GM19239 (cell line): ENCODE measurements at regions not wholly inside any gene's neighbourhood (a gene's known extent, or its start where the extent isn't known, plus 50 kb on each side); places are given as distances from the start of the nearest gene placed in this dataset.
A peak's percentile ranks its signal among the peaks of the same experiment; 100 is the strongest.
"Not testable (repeated sequence)": the region's sequence is repeated elsewhere in the genome, so short reads cannot be mapped to it uniquely, and the experiment has no call there.

ENCODE experiments used
- DNase-seq: peaks from one replicate; pipeline ENCODE4 v3.0.0; 2011; ENCODE audit warnings: low spot score; ENCODE audit not compliant: insufficient read length
- FAIRE-seq: peaks from 2 replicates; lab custom pipeline; 2011; peaks lifted over from hg19 to GRCh38; lab: Jason Lieb, UNC

DNA sequence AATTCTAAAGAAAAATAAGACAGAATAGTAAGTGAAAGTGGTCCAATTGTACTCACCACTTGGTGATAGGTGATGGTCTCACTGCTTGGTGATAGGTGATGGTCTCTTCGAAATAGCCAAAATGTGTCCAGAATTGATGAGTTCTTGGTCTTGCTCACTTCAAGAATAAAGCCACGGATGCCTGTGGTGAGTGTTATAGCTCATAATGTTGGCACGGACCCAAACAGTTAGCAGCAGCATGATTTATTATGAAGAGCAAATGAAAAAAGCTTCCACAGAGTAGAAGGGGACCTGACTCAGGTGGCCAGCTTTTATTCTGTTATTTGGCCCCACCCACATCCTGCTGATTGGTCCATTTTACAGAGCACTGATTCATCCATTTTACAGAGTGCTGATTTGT, 272.6 kb downstream of the RPS4Y2 start:
- DNase-seq, result no peak
- FAIRE-seq, result no peak

DNA sequence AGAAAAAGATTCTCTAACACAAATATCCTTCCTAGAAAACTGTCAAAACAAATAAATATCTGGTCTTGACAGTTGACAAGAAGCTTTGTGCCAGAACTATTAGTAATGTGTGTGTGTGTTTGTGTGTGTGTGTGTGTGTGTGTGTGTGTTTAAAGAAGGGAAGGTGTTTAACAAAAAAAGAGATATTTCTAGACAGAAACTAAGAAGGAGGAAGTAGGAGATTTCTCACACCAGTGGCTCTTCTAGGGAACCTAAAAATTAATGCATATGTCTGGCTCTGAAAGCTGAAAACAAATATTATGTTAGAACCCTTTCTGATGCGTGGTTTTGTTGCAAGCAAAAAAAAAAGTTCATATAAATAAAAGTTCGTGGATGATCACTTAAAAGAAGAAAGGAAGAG, 277.5 kb downstream of the RPS4Y2 start:
- no peak for FAIRE-seq
- no peak for DNase-seq

DNA sequence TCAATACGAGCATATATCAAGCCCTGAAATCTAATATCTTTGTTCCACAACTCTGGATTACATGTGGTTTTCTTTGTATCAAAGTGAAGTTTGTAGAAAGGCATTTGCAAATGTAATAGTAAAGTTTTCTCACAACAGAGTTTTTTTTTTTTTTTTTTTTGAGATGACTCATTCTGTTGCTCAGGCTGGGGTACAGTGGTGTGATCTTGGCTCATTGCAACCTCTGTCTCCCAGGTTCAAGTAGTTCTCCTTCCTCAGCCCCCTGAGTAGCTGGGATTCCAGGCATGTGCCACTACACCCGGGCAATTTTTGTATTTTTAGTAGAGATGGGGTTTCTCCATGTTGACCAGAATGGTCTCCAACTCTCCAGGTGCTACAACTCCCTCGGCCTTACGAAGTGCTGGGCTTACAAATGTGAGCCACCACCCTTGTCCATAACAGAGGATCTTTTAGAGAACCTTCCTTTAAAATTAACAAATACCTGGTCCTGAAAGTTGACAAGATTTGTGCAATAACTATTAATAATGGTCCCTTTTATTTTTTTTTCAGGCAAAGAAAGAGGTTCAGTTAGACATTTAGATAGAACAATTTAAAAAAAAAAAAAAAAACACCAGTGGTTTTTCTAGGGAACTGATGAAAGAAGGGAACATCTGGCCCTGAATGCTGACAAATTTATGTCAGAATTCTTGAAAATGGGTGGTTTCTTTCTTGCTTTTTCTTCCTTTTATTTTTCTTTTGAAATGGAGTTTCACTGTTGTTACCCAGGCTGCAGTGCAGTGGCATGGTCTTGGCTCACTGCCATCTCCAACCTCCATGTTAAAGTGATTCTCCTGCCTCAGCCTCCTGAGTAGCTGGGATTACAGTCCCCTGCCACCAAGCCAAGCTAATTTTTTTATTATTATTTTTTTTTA, 278.5 kb downstream of the RPS4Y2 start:
- FAIRE-seq, result no peak

DNA sequence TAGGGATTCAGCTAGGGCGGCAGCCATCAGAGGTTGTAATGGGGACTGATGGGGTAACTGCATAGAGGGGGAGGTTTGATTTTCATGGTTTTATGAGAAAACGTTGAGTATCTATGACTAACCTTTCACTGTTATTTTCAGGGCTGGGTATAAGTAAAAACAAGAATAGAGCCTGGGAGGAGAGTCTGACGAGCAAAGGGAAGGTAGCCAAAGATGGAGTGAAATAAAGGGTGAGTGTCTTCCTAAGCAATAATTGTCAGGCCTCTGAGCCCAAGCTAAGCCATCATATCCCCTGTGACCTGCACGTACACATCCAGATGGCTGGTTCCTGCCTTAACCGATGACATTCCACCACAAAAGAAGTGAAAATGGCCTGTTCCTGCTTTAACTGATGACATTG, 281.5 kb downstream of the RPS4Y2 start:
- DNase-seq, FAIRE-seq: not testable (repeated sequence)

More for the DNA sequence above, 278.5 kb downstream of the RPS4Y2 start:
- DNase-seq, result no peak

DNA sequence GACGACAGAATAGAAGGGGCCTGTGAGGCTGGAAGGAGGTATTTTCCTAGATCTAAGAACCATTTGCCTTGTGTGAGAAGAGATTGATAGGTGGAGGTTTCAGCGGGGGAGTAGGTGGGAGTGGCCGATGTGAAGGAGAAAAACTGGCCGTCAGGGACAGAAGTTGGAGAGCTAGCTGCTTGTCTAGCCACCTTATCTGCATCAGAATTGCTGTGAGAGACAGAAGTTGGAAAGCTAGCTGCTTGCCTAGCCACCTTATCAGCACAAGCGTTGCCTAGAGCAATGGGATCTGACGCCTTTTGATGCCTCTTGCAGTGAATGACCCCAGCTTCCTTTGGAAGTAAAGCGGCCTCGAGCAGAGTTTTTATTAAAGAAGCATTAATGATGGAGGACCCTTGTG, 283.9 kb downstream of the RPS4Y2 start:
- no peak for DNase-seq
- no peak for FAIRE-seq

DNA sequence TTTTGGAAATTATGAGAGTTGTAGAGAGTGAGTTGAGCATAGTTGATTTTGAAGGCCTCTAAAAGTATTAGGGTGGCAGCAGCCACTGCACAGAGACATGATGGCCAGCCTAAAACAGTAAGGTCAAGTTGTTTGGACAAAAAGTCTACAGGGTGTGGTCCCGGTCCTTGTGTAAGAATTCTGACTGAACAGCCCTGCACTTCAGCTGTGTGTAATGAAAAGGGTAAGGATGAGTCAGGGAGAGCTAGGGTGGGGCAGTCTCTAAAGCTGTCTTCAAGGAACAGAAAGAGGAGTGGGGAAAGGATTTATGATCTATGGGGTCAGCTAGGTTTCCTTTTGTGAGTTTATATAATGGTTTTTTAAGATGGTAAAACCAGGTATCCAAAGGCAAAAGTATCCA, 284.8 kb downstream of the RPS4Y2 start:
- not testable (repeated sequence) for FAIRE-seq, DNase-seq

DNA sequence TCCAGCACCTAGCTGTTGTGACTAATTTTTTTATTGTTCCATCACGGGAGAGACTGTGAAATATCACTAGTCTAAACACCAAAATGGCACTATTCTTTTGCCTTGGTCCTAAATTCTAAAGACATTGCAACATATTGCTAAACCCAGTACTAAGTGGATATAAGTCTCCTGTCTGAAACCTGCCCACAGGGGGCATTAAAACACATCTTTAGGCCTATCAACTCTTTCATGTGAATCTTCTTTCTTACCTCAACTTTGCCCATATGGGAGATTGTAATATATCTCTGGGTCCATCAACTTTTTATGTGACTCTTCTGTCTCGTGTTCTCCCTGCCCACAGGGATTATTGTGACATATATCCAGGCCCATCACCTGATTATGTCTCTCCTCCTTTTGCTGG, 317.2 kb downstream of the RPS4Y2 start:
- FAIRE-seq, result no peak
- no peak for DNase-seq

DNA sequence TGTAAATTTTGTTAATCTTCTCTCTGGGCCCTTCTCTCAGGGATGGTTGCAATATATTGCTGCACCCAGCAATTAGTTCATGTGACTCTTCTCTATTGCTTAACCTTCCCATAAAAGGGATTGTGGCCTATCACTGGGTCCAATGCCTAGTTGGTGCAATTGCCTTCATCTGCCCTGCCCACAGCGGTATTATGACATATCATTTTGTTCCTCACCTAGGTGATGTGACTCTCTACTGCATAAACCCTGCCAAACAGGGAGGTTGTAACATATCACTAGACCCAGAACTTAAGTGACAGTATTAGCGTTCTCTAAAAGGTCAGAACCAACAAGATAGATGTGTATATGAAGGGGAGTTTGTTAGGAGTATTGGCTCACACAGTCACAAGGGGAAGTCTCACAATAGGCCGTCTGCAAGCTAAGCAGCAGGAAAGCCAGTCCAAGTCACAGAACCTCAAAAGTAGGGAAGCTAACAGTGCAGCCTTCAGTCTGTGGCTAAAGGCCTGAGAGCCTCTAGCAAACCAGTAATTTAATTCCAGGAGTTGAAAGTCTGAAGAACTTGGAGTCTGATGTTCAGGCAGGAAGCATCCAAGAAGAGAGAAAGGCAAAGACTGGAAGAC, 317.8 kb downstream of the RPS4Y2 start:
- FAIRE-seq (no peak), DNase-seq (no peak)

DNA sequence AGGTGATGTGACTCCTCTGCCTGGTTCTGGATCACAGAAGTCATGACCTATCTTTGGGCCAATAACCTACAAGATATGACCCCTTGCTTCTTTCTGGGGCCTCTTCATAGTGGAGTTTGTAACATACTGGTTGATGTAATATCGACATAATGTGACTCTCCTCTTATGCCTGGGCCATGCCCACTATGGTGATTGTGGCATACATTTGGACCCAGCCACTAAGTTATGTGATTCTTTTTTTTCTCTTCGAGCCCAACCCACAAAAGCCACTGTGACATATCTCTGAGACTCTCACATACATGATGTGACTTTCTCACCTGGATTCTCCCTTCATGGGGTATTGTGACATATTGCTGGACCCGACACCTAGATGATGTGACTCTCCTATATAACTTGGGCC, 319.8 kb downstream of the RPS4Y2 start:
- FAIRE-seq (no peak), DNase-seq (no peak)

DNA sequence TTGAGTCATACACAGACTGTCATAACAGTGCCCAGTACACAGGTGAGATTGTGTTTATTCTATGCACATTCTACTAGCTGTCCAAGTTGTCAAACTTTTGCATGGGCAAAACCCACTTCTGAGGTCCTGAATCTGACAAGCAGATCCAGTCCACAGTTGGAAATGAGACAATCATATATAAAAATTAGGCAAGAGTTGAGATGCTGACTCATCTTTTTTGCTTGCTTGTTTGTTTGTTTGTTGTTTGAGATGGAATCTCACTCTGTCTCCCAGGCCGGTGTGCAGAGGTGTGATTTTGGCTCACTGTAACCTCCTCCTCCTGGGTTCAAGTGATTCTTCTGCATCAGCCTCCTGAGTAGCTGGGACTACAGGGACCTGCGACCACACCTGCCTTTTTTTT, 323.8 kb downstream of the RPS4Y2 start:
- no peak for DNase-seq
- no peak for FAIRE-seq

DNA sequence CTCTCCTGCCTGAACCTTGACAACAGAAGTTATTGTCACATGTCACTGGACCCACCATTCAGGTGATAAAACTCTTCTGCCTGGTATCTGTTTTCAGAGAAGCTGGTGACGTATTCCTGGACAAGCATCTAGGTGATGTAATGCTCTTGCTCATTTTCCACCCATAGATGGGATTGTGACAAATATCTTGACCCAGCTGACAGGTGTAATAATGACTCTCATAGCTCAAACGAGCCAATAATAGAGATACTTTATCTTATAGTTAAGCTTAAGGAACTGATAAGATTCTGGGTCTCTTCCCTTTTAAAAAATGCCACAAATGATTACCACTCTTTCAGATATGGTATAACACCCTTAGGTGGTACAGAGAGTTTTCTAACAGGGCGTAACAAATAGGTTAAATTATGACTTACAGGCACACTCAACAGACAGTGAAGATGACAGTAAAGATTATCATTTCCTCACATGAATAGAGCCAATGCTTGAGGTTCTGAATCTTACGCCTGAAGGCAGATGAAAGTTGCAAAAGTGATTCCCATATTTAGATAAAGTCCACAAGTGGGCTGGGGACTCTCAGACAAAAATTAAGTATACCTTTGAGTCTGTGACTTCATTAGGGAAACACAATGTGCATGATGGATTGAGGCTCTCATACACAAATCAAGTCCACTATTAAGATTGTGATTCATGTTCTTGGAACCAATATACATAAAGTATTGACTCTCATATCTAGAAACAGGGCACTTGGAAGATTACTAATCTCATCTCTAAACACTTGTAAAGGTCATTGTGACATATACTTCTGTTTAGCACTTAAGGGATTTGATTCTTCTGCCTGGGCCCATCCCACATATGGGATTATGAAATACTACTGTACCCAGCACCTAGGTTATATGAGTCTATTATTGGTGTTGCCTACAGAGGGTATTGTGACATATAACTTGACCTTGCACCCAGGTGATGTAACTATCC, 326.0 kb downstream of the RPS4Y2 start:
- FAIRE-seq, result no peak

DNA sequence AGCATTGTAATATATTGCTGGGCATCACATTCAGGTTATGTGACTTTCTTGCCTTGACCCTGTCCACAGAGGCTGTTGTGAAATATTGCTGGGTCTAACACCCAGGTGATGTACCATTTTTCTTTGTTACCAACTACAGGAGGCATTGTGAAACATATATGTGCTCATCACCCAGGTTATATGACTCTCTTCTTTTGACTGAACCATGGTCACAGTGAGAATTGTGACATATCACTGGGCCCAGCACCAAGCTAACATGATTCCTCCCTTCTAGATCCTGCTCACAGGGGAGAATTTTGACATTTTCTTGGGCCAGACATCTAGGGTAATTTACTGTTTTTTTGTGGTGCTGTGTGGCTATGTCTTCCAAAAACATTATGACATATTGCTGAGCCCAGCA, 326.7 kb downstream of the RPS4Y2 start:
- DNase-seq (no peak), FAIRE-seq (no peak)

More for the DNA sequence above, 326.0 kb downstream of the RPS4Y2 start:
- no peak for DNase-seq

DNA sequence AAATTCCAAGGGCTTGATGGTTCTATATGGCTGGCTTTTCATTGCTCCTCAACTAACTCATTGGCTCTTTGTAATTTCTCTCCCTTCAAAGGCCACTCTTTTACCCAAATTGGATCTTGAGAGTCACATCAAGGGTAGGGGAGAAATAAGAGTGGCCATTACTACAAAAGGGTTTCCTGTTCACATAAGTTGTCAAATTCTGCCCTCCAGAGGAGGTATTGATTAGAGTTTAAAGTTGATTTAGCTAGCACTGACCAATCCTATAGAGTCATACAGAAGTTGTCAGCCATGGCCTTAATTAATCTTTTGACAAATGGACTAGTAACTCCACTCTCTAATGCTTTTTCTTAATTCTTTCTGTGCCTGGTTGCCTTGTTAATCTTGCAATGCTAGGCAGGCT, 336.0 kb downstream of the RPS4Y2 start:
- FAIRE-seq, result no peak
- DNase-seq, result no peak

DNA sequence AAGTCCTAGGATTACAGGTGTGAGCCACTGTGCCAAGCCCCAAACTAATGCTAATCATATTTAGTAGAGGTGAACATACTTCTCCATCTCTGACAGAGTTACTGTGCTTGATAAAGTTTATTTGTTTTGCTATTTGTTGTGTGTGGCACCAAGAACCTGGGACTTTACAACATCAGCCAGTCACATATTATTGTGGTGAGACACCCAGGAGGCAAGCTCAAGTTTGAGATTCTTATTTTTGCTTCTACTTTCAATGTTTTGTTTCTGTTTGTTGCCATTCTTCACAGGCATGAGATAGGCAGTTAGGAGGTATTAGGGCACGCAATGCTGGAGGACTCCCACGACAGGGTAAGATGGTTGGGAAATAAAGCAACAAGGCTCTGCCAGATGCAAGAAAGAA, 346.6 kb downstream of the RPS4Y2 start:
- FAIRE-seq (peak; percentile 26), DNase-seq (no peak)

DNA sequence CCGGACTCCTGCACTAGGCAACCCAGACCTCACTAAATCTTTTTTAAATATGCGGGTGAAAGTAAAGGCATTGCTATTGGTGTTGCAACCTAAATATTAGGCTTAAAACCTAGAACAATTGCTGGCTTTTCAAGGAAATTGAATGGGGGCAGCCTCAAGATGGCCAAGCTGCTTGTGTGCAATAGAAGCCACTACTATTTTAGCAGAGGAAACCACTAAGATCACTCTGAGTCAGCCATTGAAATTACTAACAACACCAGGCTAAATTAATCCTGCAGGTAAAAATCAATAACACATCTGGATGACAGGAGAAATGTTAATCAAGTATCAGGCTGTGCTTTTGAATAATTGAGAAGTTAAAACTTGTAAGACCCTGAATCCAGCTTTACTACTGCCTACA, 348.0 kb downstream of the RPS4Y2 start:
- FAIRE-seq, result no peak
- no peak for DNase-seq

DNA sequence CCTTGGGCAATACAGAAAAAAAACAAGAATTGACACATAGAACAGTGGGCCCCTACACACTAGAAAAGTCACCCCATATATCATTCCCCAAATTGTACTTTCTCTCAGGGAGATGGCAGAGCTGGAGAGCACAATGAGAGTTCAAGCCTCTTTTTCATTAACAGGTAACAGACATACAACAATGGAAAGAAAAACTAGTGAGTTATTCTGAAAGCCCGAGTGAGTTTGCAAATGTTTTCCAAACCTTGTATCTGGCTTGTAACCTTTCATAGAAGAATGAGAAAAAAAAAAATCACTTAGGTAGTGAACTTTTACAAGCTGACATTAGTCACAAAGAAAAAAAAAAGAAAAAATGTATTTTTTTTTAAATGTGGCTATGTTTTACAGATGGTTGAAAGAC, 349.6 kb downstream of the RPS4Y2 start:
- no peak for FAIRE-seq
- no peak for DNase-seq

DNA sequence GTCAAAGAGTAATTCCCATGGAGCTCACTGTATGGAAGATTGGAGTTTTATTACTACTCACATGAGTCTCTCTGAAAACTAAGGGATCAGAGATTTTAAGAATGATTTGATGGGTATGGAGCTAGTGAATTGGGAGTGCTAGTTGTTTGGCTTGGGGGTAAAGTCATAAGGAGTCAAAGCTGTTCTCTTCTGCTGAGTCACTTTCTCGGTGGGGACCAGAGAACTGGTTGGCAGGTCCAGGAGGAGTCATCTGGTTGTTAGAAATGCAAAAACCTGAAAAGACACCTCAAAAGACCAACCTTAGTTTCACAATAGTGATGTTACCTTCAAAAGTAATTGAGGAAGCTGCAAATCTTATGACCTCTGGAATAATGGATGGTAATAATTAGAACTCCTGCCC, 355.4 kb downstream of the RPS4Y2 start:
- FAIRE-seq (no peak), DNase-seq (no peak)

DNA sequence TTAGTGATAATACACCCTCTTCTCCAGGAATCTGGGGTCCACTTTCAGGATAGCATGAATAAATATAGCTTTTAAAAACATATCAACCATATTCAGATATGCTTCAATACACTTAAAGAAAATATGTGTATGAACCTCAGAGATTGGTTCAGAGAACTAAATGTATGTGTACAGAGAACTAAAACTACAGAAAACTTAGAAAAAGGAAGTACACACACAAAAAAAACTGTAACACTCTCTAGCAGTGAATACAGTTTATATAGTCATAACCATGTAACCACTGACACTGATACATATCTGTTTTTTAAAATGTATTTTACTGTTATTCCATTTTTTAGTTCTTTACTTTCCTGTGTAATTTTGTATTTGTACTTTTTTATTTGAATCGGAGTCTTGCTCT, 365.2 kb downstream of the RPS4Y2 start:
- DNase-seq (no peak), FAIRE-seq (peak; percentile 64)

DNA sequence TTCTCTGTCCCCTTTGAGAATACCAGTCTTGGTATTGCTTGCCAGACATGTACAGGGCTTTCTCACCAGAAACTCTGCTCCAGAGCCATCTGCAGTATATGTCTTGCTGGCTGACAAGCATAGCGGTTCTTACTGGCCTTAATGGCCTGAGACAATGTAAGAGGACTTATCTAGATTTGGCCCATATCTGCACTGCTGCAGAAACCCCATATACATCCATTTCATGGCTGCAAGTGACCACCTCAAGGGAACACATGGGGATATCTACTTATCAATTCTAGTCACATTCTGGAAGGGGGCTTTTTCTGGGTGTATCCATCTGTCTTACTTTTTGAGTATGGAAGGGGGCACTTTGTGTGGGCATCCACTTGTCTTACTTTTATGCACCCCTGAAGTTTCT, 375.5 kb upstream of the RBMY1B start:
- FAIRE-seq (no peak), DNase-seq (no peak)

DNA sequence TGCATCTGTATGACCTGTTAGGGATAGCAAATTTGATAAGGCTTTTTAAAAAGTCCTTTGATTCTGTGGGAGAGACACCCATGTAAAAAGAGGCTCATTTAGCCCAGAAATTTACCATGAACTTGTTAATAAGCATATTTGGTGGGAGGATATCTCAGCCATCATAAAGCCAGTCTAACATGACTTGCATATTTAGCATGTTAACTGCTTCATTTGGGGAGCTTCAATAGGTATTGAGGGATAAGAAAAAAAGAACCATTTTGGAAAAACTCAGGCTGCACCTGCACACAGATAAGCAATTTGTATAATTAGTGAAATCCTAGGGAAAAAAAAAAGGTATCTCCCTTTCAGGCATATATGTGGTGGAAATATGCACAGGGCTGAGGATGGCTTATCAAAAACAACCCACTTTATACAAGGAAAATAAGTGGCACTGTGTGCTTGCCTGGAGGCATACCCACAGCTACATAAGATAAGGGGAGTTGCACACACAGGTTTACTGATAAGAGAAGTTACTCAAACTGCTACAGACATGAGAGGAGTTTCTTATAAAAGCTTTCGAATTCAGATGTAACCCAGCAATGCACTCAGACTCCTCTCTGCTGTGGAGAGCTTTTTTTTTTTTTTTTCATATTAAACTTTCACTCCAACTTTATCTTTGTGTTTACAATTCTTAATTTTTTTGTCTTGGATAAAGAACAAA, 372.9 kb upstream of the RBMY1B start:
- DNase-seq, result no peak
- no peak for FAIRE-seq
